ENCODE measurements at regions not wholly inside any gene's neighbourhood (a gene's known extent, or its start where the extent isn't known, plus 50 kb on each side); places are given as distances from the start of the nearest gene placed in this dataset.
A peak's percentile ranks its signal among the peaks of the same experiment; 100 is the strongest.

- Histone ChIP-seq H3K27ac (ENCODE audit: low read length) (no peak overlapping the region), H3K4me1 (ENCODE audit: control insufficient read depth, insufficient read depth, low read length) (no peaks in the 10 kb centered on the region), H3K27me3 (ENCODE audit: control insufficient read depth, insufficient read depth) (no peaks in the 10 kb centered on the region), H3K4me3 (ENCODE audit: low read length) (no peak overlapping the region), H3K9me3 (ENCODE audit: control insufficient read depth, low read length) (no peaks in the 10 kb centered on the region)
- intact Hi-C loops (cut with DNase I), result no loop called here
- DNase-seq (no peak), ATAC-seq (no peak)
- 87% methylated on average over 1 of the region's 1 CpG for WGBS
These were observed 53.3 kb downstream of the C7orf25 start for GRCh38 chr7:42858570-42858969.

DNA sequence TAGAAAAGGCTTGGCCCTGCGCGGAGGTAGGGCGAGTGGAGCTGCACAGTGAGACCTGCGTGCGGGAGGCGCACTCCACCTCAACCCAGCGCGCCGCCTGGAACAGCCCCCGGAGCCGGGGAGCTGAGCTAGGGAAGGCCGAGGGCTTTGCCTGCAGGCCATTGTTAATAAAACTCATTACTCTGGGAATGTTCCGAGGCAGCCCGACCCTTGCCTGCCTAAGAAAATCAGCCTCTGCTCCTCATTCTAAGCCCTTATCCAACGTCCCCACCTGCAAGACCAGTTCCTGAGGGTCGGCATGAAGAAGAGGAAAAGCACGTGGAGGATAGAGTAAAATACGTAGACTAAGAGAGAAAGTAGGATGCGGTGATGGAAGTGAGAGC lies 55.3 kb downstream of the C7orf25 start:
- Histone ChIP-seq H3K9me3 (ENCODE audit: control insufficient read depth, low read length) (no peaks in the 10 kb centered on the region), H3K4me1 (ENCODE audit: control insufficient read depth, insufficient read depth, low read length) (no peaks in the 10 kb centered on the region), H3K4me3 (ENCODE audit: low read length) (peak overlapping the region; percentile 30), H3K27ac (ENCODE audit: low read length) (no peak overlapping the region), H3K27me3 (ENCODE audit: control insufficient read depth, insufficient read depth) (no peaks in the 10 kb centered on the region)
- ATAC-seq (peak in 1 of 2 donors; percentile 54), DNase-seq (no peak)
- WGBS, result 30% methylated on average over 19 of the region's 19 CpGs
- intact Hi-C loops (cut with DNase I), result no loop called here

DNA sequence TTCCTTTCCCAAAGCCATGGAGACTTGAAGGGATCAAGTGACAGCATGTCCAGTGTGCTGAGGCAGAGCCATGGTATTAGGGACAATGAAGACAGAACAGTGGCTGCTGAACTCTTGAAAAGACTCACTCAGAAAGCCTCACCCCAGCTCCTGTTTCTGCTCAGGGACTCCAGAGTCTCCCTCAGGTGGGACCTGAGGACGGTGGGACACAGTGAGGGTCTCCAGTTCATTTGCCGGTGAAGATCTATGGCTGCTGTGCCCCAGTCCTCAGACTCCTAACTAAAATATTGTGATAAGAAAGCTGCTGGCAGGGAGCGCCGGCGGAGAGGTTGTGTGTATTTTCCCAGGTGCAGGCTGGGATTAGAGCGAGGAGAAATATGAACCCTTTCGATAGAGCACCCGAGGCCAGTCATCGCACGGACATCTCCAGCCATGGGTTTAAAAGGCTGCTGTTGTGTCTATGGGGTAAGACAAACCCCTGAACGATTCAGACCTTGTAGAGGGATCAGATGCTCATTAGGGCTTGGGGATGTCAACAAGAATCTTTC lies 57.2 kb downstream of the C7orf25 start:
- ATAC-seq, result no peak
- Histone ChIP-seq H3K9me3 (ENCODE audit: control insufficient read depth, low read length) (no peaks in the 10 kb centered on the region), H3K4me1 (ENCODE audit: control insufficient read depth, insufficient read depth, low read length) (no peaks in the 10 kb centered on the region), H3K27ac (ENCODE audit: low read length) (no peak overlapping the region), H3K27me3 (ENCODE audit: control insufficient read depth, insufficient read depth) (no peaks in the 10 kb centered on the region), H3K4me3 (ENCODE audit: low read length) (no peak overlapping the region)
- intact Hi-C loops (cut with DNase I), result no loop called here
- no peak for DNase-seq
- 85% methylated on average over 11 of the region's 11 CpGs for WGBS

GRCh38 chr7:42852531-42852930 lies 59.3 kb downstream of the C7orf25 start:
- no peak for DNase-seq
- Histone ChIP-seq H3K9me3 (ENCODE audit: control insufficient read depth, low read length) (no peaks in the 10 kb centered on the region), H3K27ac (ENCODE audit: low read length) (no peak overlapping the region), H3K27me3 (ENCODE audit: control insufficient read depth, insufficient read depth) (no peaks in the 10 kb centered on the region), H3K4me1 (ENCODE audit: control insufficient read depth, insufficient read depth, low read length) (no peaks in the 10 kb centered on the region), H3K4me3 (ENCODE audit: low read length) (no peak overlapping the region)
- no peak for ATAC-seq
- WGBS, result 27% methylated on average over 4 of the region's 4 CpGs
- intact Hi-C loops (cut with DNase I), result no loop called here

- DNase-seq (peak; percentile 25 to 57 (median 40)), ATAC-seq (peak; percentile 61 to 83)
- WGBS, result 26% methylated on average over 12 of the region's 12 CpGs
- Histone ChIP-seq H3K9me3 (ENCODE audit: control insufficient read depth, low read length) (no peaks in the 10 kb centered on the region), H3K4me1 (ENCODE audit: control insufficient read depth, insufficient read depth, low read length) (no peaks in the 10 kb centered on the region), H3K27me3 (ENCODE audit: control insufficient read depth, insufficient read depth) (no peaks in the 10 kb centered on the region), H3K27ac (ENCODE audit: low read length) (no peak overlapping the region), H3K4me3 (ENCODE audit: low read length) (no peak overlapping the region)
- intact Hi-C loops (cut with DNase I), result loop anchor here in 1 of 4 donors (10.0 kb wide), 1 partner anchor 899 kb away; no protein-coding TSS in a partner anchor
These were observed 68.6 kb downstream of the C7orf25 start for GRCh38 chr7:42843205-42843800.

GRCh38 chr7:42834676-42835075 lies 77.2 kb downstream of the C7orf25 start:
- intact Hi-C loops (cut with DNase I), result loop anchor here in 3 of 4 donors (5.0 to 10.0 kb wide), 4 partner anchors 857 to 897 kb away; no protein-coding TSS in a partner anchor
- Histone ChIP-seq H3K4me1 (ENCODE audit: control insufficient read depth, insufficient read depth, low read length) (no peaks in the 10 kb centered on the region), H3K27ac (ENCODE audit: low read length) (no peak overlapping the region), H3K4me3 (ENCODE audit: low read length) (no peak overlapping the region), H3K9me3 (ENCODE audit: control insufficient read depth, low read length) (no peaks in the 10 kb centered on the region), H3K27me3 (ENCODE audit: control insufficient read depth, insufficient read depth) (no peaks in the 10 kb centered on the region)
- ATAC-seq (no peak), DNase-seq (no peak)

DNA sequence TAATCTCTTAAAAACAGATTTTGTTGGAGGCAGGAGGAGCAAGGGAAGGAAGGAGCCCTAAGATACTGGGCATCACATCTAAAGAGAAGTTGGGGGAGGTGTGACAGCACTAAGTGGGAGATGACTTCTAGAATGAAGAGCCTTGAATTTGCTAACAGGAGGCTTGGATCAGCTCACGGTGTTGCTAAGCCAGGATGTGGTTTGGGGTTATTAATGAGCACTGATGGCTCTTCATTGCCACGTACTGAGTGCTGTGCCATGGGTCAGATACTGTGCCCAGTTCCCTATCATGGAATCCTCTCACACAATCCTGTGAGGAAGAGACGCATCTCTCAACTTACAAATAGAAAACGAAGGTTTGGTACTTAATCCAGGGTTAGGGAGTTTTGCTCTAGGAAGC lies 78.5 kb downstream of the C7orf25 start:
- 60% methylated on average over 4 of the region's 4 CpGs for whole genome bisulfite sequencing
- Histone ChIP-seq H3K27me3 (ENCODE audit: control insufficient read depth, insufficient read depth) (no peaks in the 10 kb centered on the region), H3K4me3 (ENCODE audit: low read length) (no peak overlapping the region), H3K9me3 (ENCODE audit: control insufficient read depth, low read length) (no peaks in the 10 kb centered on the region), H3K27ac (ENCODE audit: low read length) (no peak overlapping the region), H3K4me1 (ENCODE audit: control insufficient read depth, insufficient read depth, low read length) (no peaks in the 10 kb centered on the region)
- DNase-seq (no peak), ATAC-seq (no peak)
- intact Hi-C loops (cut with DNase I), result loop anchor here in 3 of 4 donors (5.0 to 10.0 kb wide), 4 partner anchors 856 to 896 kb away; no protein-coding TSS in a partner anchor

DNA sequence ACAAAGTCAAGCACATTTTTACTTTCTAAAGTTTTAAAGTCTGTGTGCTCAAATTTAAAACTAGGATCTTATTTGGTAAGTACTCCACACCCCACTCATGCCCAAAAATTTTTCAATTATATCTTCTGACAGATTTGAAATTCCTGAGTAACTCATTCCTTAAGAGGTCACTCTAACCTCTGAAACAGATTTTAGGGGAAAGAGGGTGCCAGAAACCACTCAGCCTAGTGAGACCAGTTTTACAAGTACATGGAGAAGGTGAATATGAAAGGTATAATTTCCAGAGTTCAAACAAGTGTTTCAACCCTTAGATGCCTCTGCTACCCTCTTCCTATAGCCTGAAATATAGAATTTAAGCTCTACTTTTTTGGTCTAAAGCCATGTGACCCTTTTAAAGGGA lies 79.2 kb downstream of the C7orf25 start:
- ATAC-seq, result no peak

DNA sequence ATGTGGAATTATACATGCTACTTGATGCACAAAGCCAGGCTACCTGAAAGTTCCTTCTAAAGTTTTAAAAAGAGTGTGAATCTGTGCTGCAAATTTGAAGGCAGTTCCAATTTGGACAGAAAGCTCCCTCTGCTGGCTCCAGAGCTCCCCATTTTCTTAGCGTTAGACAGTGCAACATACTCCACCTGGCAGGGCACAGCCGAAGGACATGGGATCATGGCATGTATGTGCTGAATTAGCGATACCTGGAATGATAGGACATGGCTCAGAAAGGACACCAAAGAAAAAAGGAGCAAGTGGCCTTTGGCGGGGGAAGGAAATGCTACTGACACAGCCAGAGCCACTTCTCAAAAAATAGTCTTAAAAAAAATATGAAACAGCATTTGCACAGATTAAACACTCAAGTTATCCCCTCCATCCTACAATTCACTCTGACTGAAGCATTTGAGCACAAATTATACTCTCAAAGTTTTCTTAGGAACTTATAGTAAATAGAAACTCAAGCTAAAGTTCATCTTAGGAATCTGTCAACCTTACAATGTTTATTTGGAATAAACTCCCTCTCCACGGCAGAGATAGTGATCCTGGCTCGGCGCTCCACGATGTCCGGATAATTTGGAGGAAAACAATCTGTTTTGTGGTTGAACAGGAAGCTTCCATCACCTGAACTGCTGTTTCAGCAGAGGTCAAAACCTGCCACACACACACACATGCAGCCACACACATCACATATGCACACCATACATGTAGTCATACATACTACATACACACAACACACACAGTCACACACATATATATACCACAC lies 80.0 kb downstream of the C7orf25 start:
- WGBS, result 28% methylated on average over 9 of the region's 9 CpGs
- H3K4me3 ChIP-seq (ENCODE audit: low read length), result no peak overlapping the region
- H3K9me3 ChIP-seq (ENCODE audit: control insufficient read depth, low read length), result no peaks in the 10 kb centered on the region
- no peak overlapping the region for H3K27ac ChIP-seq (ENCODE audit: low read length)
- no peaks in the 10 kb centered on the region for H3K27me3 ChIP-seq (ENCODE audit: control insufficient read depth, insufficient read depth)
- peak in 2 of 3 donors; percentile 31 to 61 for DNase-seq
- intact Hi-C loops (cut with DNase I), result loop anchor here in 3 of 4 donors (5.0 to 10.0 kb wide), 4 partner anchors 855 to 895 kb away; no protein-coding TSS in a partner anchor
- ATAC-seq, result peak; percentile 61 to 78
- no peaks in the 10 kb centered on the region for H3K4me1 ChIP-seq (ENCODE audit: control insufficient read depth, insufficient read depth, low read length)

More for the DNA sequence above, 79.2 kb downstream of the C7orf25 start:
- no peak overlapping the region for H3K27ac ChIP-seq (ENCODE audit: low read length)
- no peaks in the 10 kb centered on the region for H3K4me1 ChIP-seq (ENCODE audit: control insufficient read depth, insufficient read depth, low read length)
- H3K27me3 ChIP-seq (ENCODE audit: control insufficient read depth, insufficient read depth), result no peaks in the 10 kb centered on the region
- H3K4me3 ChIP-seq (ENCODE audit: low read length), result no peak overlapping the region
- intact Hi-C loops (cut with DNase I), result loop anchor here in 3 of 4 donors (5.0 to 10.0 kb wide), 4 partner anchors 855 to 895 kb away; no protein-coding TSS in a partner anchor
- DNase-seq, result no peak
- no peaks in the 10 kb centered on the region for H3K9me3 ChIP-seq (ENCODE audit: control insufficient read depth, low read length)

DNA sequence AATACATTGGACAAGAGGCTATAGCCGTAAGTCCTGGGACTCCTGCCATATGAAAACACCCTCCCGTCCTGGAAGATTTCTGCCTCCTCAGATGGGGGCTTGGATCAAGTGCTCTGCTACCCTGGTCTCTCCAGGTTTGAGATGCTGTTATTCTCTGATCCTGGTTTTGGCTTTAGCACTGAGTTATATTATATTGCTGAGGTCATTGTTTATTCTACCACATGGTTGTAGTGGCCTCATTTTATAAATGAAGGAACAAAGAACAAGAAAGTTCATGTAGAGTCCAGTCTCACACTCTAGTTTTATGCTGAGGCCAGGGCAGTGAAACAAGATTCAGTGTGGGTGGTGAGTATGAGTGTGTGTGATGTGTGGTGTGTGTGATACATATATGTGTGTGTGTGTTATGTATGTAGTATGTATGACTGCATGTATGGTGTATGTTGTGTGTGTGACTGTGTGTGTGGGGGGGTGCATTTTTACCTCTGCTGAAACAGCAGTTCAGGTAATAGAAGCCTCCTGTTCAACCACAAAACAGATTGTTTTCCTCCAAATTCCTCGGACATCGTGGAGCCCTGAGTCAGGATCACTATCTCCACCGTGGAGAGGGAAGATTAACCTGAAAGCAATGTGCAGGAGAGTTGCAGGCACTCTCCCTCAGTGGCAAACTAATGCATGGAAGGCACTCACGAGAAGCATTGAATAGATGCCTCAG lies 80.7 kb downstream of the C7orf25 start:
- Histone ChIP-seq H3K9me3 (ENCODE audit: control insufficient read depth, low read length) (no peaks in the 10 kb centered on the region), H3K4me1 (ENCODE audit: control insufficient read depth, insufficient read depth, low read length) (no peaks in the 10 kb centered on the region), H3K4me3 (ENCODE audit: low read length) (no peak overlapping the region), H3K27ac (ENCODE audit: low read length) (no peak overlapping the region), H3K27me3 (ENCODE audit: control insufficient read depth, insufficient read depth) (no peaks in the 10 kb centered on the region)
- no peak for DNase-seq
- 36% methylated on average over 6 of the region's 6 CpGs for WGBS
- no peak for ATAC-seq
- intact Hi-C loops (cut with DNase I), result loop anchor here in 3 of 4 donors (5.0 to 10.0 kb wide), 4 partner anchors 854 to 894 kb away; no protein-coding TSS in a partner anchor
